Stimulated activated CD4-positive, alpha-beta T cell treated with anti-CD3 and anti-CD28 coated beads, Interleukin-15, amount 100 ng/mL, for 48 hours (primary cell): ENCODE measurements at regions not wholly inside any gene's neighbourhood (a gene's known extent, or its start where the extent isn't known, plus 50 kb on each side); places are given as distances from the start of the nearest gene placed in this dataset.
A peak's percentile ranks its signal among the peaks of the same experiment; 100 is the strongest.
"Not testable (repeated sequence)": the region's sequence is repeated elsewhere in the genome, so short reads cannot be mapped to it uniquely, and the experiment has no call there.

Source experiments
- DNase-seq, 2 donors: peaks; one replicate each; pipeline ENCODE4 v3.0.0-alpha.2; 2020; ENCODE audit warnings: low read depth in 2 of 2

DNA sequence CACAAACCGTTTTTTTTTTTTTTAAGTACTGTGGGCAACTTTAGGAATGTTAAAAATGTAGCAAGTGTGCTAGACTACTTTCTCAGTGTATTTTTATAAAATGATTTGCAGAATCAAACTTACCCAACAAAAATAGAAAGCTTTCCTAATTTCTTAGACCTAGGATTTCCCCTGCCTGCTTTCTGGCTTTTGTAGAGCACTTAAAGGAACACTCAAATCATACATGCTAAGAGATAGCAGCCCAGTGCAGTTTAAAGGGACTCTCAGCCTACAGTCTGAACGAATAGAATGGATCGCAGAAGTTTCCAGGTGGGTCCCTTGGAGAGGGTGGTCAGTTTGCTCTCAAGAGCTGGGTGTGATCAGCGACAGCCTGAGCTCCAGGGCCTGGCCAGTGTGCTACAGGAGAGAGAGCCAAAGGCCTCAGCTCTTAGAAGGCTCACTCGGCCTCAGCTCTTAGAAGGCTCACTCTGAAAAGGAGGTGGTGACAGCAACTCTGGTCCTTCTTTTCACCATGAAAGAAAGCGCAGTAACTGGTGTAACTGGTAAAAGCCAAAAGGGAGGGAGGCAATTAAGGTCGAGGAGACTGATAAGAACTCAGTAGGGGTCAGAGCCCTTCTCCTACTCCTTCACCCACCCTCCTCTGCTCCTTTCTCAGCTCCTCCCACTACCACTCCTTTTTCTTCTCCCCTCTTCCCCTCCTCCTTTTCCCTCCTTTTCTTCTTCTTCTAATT, 142.4 kb downstream of the ZFP64 start:
- no peak for DNase-seq

- DNase-seq = peak; percentile 9 to 17
Observed at GRCh38 chr20:52047811-52048764, 143.5 kb downstream of the ZFP64 start.

GRCh38 chr20:52041966-52042365, 149.6 kb downstream of the ZFP64 start:
- DNase-seq = no peak

DNA sequence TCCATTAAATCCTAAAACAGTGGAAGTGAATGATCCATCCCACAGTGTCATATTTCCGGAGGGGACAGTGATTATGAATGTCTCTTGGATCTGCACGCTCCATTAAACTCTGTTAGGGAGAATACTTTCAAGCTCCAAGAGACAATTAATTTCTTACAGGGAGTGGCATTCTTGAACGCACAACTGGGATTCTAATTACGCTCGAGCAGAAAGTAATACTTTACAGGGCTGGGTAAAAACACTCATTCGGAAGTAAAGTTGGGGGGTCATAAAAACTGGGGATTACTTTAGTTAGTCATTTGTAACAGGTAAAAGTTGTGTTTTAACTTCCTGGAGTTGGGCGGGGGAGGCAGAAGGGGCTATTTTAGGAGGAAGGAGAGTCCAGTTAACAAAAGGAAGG, 151.8 kb downstream of the ZFP64 start:
- no peak for DNase-seq

DNA sequence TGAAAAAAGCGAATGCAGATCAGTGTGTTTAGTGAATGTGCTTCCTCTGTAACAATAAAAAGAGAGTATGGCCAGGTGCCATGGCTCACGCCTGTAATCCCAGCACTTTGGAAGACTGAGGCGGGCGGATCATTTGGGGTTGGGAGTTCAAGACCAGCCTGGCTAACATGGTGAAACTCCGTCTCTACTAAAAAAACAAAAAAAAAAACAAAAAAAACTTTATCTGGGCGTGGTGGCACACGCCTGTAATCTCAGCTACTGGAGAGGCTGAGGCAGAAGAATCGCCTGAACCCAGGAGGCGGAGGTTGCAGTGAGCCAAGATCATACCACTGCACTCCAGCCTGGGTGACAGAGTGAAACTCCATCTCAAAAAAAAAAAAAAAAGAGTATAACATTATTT, 152.9 kb downstream of the ZFP64 start:
- DNase-seq = not testable (repeated sequence)

- no peak for DNase-seq
Observed at GRCh38 chr20:52037370-52037769, 154.2 kb downstream of the ZFP64 start.

- DNase-seq = no peak
Observed at GRCh38 chr20:52035977-52036376, 155.6 kb downstream of the ZFP64 start.

GRCh38 chr20:52035498-52035897, 156.1 kb downstream of the ZFP64 start:
- no peak for DNase-seq

GRCh38 chr20:52034581-52034980, 157.0 kb downstream of the ZFP64 start:
- DNase-seq = no peak

GRCh38 chr20:52033313-52033712, 158.3 kb downstream of the ZFP64 start:
- no peak for DNase-seq

DNA sequence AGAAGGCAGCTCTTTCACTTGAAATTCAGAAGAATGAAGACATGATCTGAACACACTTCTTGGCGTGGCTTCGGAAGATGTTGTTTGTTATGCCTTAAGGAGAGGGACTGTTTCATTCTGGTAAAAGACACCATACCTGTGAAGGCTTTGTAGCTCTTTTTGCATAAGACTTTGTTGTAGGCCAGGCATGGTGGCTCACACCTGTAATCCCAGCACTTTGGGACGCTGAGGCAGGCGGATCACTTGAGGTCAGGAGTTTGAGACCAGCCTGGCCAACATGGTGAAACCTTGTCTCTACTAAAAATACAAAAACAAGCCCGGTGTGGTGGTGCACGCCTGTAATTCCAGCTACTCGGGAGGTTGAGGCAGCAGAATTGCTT, 159.3 kb downstream of the ZFP64 start:
- not testable (repeated sequence) for DNase-seq

DNA sequence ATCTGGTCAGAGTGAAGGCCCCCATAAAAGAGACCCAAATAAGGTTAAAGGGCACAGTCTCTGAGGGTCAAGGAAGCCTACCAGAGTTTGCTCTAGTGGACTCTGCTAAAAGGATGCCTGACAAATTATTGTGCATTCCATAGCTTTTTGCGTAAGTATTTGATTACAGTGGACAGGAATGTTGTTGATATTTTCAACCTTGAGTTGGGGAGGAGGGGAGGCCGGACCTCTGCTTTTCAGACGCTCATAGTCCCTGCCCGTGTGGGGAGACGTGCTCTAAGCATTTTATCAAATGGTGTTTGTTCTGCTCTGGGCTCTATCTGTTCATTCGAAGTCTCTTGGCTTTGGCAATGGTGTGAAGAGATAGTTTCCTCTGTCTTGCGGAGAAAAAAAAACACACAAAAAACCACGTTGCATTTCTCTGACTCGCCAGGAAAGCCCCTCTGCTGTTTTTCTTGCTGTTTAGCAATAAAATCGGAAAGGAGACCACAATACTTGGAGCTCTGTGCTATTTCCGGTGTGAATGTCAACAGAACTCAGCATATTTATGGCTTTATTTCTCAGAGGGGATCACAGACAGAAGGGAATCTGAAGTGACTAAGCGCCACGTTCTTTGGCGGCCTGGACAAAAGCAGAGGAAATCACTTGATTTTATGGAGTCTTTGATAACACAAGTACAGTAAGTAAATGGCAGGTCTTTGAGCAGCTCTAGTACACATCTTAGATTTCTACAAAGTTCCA, 159.8 kb downstream of the ZFP64 start:
- no peak for DNase-seq

- no peak for DNase-seq
Observed at GRCh38 chr20:52031206-52031562, 160.4 kb downstream of the ZFP64 start.

- not testable (repeated sequence) for DNase-seq
Observed at GRCh38 chr20:52029129-52029528, 162.4 kb downstream of the ZFP64 start.

DNA sequence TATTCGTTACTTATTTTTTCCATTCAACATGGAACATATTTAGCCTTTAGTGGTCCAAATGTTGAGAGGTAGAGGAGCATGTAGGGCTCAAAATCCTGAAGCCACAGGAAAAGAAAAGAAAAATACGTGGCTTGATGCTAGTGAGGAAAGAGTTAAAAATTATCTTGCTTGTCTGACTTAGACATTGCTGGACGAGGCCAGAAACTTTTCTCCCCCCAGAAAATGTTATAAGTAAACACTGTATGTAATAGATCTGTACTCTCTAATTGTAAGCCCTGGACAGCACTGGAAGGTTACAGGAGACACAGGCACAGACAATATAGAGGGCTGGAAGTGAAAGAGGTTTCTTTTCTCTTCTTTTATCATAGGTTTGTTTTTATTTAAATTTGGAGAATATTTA, 165.6 kb downstream of the ZFP64 start:
- DNase-seq = no peak

- DNase-seq = no peak
Observed at GRCh38 chr20:52019313-52019712, 172.3 kb downstream of the ZFP64 start.

GRCh38 chr20:52017669-52018317, 173.8 kb downstream of the ZFP64 start:
- DNase-seq = no peak

DNA sequence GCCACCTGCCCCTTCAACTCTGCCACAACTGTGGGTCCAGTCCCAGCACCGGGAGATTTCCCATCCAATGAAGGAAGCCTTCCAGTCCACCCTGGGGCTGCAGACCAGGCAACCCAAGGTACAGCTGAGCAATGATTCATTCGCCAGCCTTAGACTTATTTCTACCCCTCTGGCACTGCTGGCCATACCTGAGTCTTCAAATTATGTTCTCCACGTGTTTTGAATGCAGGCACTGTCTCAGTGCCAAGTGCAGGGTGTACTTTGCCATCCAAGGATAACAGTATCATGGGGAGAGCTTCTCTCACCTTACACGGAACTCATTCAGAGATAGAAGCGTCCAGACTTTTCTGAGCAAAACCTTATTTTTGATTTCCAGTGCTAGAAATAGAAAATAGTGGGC, 175.6 kb downstream of the ZFP64 start:
- DNase-seq = no peak

GRCh38 chr20:52015155-52015554, 176.4 kb downstream of the ZFP64 start:
- DNase-seq = no peak

- DNase-seq = no peak
Observed at GRCh38 chr20:52012079-52012478, 179.5 kb downstream of the ZFP64 start.

DNA sequence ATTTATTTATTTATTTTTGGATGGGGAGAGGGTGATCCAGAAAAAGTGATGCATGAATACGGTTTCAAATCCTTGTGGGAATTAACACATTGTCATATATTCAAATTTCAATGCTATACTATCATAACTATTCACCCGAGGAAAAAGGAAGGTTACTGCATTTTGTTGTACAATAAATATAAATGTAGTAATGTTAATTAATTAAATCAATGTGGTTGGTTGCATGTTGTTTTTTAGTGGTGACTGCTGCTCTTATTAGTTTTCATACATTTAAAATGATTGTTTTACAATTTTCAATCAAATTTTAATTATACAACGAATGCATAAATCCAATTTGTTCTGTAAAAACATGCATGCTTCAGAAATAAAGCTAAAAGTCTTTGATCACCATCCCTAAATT, 180.5 kb downstream of the ZFP64 start:
- DNase-seq = no peak

GRCh38 chr20:52010541-52010940, 181.0 kb downstream of the ZFP64 start:
- no peak for DNase-seq
